ENCODE measurements at regions not wholly inside any gene's neighbourhood (a gene's known extent, or its start where the extent isn't known, plus 50 kb on each side); places are given as distances from the start of the nearest gene placed in this dataset.
"Not testable (repeated sequence)": the region's sequence is repeated elsewhere in the genome, so short reads cannot be mapped to it uniquely, and the experiment has no call there.

DNA sequence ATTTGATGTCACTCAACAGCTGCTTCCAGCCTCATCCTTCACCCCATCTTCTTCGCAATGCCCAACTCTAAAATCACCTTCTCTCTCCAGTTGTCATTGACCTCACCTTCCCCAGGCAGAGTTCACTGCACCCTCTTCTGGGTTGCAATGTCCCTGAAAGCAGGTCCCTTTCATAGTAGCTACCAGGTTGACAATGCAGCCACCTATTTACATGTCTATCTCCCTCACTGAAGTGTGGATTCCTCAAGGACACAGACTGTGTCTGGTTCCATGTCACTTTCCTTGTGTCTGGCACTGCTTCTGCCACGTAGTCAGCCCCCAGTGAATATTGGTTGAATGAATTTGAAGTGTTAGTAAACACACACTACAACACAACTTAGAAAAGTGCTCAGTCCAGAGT is 445.5 kb upstream of the WWC1 start:
- DNase-seq: no peak

DNA sequence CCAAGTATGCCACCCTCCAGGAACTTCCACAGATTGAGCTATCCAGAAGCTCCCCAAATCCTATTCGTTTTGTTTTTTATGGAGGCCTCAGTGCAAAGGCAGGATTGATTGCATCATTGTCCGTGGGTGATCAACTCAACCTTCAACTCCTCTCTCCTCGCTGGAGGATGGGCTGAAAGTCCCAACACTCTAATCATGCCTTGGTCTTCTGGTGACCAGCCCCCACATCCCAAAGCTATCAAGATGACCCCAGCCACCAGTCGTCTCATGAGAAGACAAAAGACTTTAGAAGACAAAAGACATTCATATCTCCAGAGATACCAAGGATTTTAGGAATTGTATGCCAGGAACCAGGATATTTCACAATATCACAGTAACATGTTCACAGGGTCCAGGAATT is 441.6 kb upstream of the WWC1 start:
- no peak for DNase-seq

DNA sequence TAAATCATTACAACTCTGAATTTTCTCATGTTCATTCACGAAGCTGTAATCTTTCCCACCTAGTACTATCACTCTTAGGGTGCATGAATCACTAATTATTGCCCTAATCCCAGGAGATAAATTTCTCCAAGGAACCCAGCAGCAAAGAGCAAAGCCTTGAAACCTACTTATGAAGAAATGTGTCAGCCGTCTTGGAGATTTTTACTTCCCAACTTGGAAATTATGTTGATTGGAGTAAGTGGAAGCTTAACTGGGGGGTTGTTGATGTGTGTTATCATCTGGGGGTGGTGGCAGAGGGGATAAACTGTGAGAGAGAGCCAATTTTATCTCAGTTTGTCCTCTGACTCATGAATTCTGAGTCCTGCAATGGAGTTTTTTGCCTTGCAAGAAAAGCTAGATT is 440.5 kb upstream of the WWC1 start:
- DNase-seq: no peak

DNA sequence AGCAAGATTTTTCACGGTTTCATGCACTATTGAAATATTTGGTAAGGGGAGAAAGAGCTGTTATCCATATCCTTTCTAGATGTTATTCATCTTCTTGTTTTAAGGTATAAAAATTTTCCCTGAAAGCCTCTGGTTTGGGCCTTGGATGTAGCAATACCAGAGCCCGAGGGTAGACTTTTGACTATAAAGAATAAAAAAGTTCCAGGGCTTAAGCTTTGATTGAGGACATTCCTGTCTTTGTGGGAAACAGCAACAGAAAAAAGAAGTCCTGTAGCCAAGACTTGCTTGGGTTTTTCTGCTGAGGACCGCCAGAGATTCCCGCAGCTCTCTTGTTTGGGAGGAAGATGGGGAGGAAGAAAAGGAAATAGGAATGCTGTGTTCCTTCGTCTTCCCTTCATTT is 440.0 kb upstream of the WWC1 start:
- no peak for DNase-seq

GRCh38 chr5:167852515-167852914 is 438.9 kb upstream of the WWC1 start:
- DNase-seq: no peak

DNA sequence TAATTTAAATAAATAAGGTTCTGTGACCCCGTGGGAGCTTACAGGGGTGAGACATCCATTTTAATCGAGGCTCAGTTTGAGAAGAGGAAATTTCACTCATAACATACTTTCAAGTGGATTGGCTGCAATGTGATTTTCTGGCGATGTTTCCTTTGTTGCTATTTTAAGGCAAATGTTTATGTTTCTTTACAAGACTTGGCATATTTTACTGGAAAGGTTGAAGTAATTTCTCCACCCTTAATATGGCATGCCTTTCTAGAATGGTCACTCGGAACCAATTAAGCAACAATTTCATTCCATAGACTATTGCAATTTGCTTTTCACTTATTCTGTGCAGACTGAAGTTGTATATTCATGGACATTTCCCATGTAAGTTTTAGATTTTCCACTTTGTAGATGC is 438.0 kb upstream of the WWC1 start:
- DNase-seq: no peak

GRCh38 chr5:167855818-167856217 is 435.6 kb upstream of the WWC1 start:
- DNase-seq: no peak

GRCh38 chr5:167857321-167857720 is 434.1 kb upstream of the WWC1 start:
- no peak for DNase-seq

DNA sequence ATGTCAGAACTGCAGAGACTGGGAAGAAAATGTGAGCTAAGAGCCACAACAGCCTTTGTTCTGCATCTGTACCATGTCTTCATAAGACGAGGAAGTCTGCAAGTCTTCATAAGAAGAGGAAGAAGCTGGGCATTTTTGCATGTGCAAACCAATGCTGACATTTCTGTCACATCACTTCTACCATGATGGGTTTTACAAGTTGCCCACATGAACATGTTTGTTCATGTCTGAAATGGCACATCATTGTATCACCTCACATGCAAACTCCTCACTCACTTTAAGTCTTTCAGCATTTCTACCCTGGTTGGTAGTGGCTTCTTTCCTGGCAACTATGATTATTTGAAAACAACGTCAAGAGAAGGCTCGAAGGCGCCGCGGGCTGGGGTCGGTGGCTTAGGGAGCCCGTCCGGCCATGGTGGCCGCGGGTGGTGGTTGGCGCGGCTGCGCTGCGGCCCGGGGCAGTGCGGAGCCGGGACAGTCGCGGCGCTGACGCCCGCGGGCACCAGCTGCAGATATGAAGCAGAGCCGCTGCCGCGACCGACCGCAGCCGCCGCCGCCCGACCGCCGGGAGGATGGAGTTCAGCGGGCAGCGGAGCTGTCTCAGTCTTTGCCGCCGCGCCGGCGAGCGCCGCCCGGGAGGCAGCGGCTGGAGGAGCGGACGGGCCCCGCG is 433.1 kb upstream of the WWC1 start:
- not testable (repeated sequence) for DNase-seq

GRCh38 chr5:167861129-167861927 is 430.1 kb upstream of the WWC1 start:
- DNase-seq: no peak

DNA sequence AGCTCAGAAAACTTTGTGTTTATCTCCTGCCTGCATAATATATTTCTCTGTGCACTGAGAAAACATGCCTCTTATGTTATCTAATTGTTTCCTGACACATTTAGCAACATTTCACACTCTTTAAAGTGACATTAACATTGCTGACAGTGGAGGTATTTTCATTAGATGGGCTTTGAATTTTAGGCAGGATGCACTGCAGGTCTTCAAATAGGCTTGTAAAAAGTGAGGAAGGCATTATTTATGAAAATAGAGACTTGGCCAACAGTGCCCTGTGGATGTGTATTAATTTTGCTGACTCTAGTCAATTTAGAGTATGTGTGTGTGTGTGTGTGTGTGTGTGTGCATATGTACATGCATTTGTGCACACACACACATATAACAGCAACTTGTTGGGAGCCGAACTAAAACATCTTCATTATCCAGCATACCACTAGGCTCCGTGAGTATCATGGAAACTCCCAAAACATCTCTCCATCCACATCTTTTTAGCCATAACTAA is 429.5 kb upstream of the WWC1 start:
- no peak for DNase-seq

DNA sequence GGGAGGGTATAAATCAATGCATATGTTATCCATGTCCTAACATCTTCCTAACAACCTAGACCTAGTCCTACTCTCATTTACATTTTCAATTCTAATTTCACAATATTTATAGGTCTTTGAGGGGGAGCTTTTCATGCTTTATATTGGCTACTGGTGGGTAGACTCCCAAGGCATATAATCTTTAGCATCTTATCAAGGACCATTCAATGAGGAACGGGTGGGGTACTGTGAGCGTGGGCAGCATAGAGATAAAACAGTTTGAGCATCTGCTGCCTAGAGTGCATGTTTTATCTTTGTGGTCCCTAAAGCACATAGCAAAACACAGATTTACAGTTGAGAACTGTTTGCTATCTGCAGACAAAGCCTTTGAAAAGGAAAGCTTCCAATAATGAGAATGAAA is 427.6 kb upstream of the WWC1 start:
- DNase-seq: no peak

DNA sequence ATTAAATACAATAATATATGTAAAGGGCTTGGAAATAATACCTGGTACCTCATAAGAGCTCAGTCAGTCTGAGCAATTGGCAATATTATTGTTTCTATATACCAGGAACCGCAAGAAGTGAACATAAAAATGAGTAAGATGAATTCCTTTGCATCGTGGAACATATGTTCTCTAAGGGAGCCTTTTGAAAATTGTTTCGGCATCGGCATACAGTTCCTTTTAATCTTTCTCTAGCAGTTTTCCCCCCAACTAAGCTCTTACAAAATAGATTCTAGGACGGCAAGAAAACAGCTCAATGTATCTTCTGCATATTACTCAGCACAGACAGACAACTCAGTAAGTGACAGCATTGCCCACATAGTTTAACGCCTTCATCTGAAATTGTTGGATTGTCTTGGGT is 426.6 kb upstream of the WWC1 start:
- no peak for DNase-seq

- DNase-seq: no peak
Measured at GRCh38 chr5:167866797-167867196, 424.6 kb upstream of the WWC1 start.

DNA sequence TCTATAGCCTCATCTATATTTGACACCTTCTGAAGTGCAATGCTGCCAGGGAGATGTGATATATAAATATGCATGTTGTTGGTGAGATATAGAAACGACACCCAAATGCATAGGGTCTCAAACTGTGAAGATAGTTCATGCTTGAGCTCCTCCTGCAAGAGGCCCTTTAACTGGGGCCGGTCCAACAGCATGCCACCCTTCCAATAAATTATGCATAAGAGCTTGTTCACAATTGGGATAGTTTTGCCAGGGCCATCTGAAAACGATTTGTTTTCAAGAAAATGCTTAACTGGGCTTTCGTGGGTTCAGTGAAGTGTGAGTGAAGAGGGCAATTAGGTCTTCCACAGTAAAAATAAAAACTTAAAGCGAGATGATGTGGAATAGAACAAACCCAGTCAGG is 424.2 kb upstream of the WWC1 start:
- no peak for DNase-seq

DNA sequence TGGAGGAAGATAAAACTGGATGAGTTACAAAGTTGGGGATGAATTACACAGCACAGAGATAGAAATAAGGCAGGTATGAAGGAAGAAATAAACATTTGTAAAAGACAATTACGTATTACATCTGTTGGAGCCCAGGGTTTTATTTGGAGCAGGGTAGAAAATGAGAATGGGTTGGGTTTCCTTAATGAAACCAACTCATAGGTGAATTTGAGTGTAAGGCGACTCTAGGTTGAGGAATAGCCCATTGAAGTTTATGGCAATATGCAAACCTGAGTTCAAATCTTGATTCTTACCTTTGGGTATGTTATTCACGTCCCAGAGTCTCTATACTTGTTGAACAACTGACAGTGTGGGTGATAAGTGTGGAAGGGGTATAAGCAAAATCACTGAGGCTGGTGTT is 422.3 kb upstream of the WWC1 start:
- DNase-seq: no peak

DNA sequence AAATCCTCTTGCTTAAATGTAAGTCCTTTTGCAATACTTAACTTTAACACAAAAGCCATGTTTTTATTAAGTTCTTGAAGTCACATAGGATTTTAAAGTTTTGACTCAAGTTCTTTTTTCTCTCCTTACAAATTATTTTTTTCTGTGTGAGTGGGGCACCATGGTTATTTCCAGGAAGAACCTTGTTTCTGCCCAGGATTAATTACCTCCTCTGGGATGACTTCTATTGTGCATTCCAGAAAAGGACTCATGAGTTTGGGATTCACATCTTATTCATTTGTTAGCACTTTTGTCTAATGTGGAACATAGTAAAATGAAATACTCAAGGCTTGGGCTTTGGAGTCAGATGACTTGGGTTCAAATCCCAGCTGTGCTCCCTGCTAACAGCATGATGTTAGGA is 421.4 kb upstream of the WWC1 start:
- no peak for DNase-seq

DNA sequence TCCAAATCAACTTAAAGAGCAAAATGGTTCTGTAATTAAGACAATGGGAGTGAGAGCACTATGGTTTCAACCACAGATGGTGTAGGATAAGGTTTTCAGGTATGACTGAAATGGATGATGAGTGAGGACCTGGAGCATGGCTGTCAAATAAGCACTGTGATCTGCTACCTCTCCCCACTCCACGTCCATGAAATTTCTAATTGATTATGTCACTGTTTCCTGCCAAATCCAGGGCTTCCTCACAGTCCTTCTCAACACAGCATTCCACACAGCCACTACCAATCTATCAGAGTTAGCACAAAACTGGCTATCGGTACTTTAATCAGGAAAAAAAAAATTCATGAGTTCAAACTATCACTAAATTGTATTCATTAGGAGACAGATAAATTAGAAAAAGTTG is 420.4 kb upstream of the WWC1 start:
- no peak for DNase-seq

DNA sequence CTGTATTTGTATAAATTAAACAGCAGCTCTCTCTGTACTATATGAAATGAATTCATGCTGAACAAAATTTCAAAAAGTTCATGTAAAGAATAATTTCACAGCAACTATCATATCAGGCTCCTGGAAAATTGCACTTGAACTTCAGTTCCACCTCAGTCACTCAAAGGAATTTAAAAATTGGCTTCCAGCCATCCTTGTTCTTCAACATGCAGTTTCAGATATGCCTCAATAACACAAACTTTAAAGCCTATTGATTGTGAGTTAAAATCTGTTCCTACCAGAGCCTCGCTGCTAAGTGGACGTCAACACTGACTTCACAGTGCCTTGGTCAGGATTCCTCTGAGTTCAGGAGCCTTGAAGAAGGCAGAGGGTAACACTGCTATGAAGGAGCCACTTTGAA is 418.7 kb upstream of the WWC1 start:
- no peak for DNase-seq

DNA sequence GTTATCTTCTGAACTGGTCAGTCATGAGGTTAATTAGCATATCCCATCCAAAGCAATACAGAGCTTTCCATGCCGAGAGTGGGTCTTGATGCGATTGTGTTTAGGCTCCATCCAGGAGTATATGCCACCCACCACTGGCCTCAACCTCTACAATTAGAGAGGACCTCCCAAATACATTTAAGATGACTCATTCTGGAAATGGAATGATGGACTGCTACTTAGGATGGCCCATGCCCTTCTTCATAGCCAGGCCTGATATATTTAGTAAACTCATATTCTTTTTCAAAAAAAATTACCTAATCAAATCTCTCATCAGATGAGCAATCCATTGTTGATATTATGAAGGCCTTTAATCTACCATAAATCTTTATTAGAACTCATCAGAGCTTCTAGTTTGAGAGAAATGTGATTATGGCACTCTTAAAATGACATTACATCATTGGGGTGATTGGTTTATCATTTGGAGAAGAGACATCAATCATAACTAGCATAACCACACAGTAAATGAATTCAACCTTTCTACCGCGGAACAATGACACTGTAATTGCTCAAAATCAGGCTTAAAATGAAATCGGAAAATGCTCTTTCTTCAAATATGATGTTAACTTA is 414.2 kb upstream of the WWC1 start:
- DNase-seq: no peak

DNA sequence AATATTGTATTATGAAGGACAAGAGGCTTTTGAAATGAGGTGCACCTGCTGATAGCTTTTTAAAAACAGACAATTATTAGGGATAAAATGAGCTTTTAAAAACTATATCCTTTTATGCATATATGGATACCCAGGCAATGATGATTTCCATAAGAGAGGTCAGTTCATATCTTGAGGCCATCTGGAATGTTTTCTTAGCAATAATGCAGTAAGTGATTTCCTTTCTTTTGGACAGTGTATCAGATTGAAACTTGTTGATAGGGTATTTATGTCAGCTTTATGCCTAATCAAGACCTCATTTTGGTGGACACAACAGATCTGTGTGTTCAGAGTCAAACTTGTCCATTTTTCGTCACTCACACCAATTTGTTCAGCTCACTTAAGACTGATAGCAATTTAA is 413.5 kb upstream of the WWC1 start:
- no peak for DNase-seq

DNA sequence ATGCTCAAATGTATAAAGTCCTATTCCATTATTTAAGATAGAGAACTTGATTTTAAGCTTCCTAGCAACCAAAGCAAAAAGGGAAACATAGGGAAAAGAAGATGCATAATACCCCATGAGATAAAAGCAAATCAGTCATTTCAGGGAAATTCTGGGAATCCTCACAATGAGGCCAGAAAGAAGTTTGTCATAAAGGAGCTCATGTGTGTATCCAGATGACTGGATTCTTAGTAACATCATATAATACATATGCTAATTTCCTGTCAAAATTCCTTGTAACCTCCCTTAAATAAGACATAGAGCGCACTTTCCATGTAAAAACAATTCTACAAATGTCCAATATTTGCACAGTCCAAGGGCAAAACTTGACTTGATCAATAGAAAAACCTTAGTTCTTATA is 411.0 kb upstream of the WWC1 start:
- DNase-seq: no peak

DNA sequence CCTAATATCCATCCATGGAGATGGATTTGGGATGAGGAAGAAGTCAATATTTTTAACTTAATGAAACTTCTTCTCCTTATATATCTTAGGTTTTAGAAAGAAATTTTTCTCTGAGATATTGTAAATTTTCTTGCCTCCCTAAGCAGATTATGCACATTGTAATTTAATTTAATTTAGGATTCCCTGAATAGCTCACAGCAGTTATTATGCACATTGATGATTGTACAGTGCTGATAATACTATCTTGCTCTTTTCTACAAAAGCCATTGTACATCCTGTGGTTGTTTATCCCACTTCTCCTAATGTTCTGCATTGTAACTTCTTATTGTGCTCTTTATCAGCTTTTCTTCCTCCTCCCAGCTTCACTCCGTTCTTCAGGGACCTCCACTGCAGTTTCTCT is 410.4 kb upstream of the WWC1 start:
- no peak for DNase-seq

DNA sequence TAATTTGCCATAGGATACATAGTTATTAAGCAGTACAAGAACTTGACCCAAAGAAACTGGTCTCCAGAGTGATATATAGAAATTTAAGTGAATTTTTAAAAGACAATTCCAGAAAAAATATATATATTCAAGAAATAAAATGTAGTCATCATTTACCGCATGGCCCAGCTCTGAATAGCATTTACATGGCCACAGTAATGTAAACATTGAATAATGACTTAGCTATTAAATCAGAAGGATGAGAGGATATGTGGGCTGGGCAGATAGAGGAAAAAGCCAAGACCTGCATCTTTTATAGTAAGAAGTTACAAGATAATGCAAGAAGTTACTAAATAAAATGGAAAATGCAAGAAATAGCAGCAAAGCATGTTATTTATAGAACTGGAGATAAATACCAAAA is 405.2 kb upstream of the WWC1 start:
- DNase-seq: no peak

All from activated CD8-positive, alpha-beta memory T cell treated with anti-CD3 and anti-CD28 coated beads, Interleukin-2, amount 50 U/mL, for 4 hours (primary cell).